ENCODE measurements at regions not wholly inside any gene's neighbourhood (a gene's known extent, or its start where the extent isn't known, plus 50 kb on each side); places are given as distances from the start of the nearest gene placed in this dataset.

- Histone ChIP-seq H3K4me3 (ENCODE audit: low read depth, low read length) (no peak overlapping the region), H3K4me2 (ENCODE audit: low read length) (no peak overlapping the region), H3K9me3 (ENCODE audit: control insufficient read depth, low read length) (no peaks in the 10 kb centered on the region), H2AFZ (no peak overlapping the region), H3K4me1 (no peaks in the 10 kb centered on the region), H3K9ac (no peak overlapping the region), H3K79me2 (no peaks in the 10 kb centered on the region), H3K36me3 (ENCODE audit: control insufficient read depth, insufficient read depth, low read length) (no peaks in the 10 kb centered on the region), H3K27me3 (ENCODE audit: control insufficient read depth, insufficient read depth, low read length) (no peaks in the 10 kb centered on the region), H3K27ac (no peak overlapping the region)
- no peak for TF ChIP-seq CTCF (IDR thresholded peaks at IDR 0.05)
Observed at GRCh38 chr1:58000116-58000515, 546.4 kb downstream of the OMA1 start.

GRCh38 chr1:57996400-57996799 is 550.1 kb downstream of the OMA1 start:
- no peaks in the 10 kb centered on the region for H3K79me2 ChIP-seq
- H3K9me3 ChIP-seq (ENCODE audit: control insufficient read depth, low read length) = no peaks in the 10 kb centered on the region
- H3K4me1 ChIP-seq = no peaks in the 10 kb centered on the region
- no peaks in the 10 kb centered on the region for H3K36me3 ChIP-seq (ENCODE audit: control insufficient read depth, insufficient read depth, low read length)
- H2AFZ ChIP-seq = no peak overlapping the region
- no peaks in the 10 kb centered on the region for H3K27me3 ChIP-seq (ENCODE audit: control insufficient read depth, insufficient read depth, low read length)
- H3K4me2 ChIP-seq (ENCODE audit: low read length) = no peak overlapping the region
- no peak overlapping the region for H3K4me3 ChIP-seq (ENCODE audit: low read depth, low read length)
- TF ChIP-seq CTCF (IDR thresholded peaks at IDR 0.05) = no peak
- H3K9ac ChIP-seq = no peak overlapping the region
- H3K27ac ChIP-seq = no peak overlapping the region

GRCh38 chr1:57991289-57991688 is 555.2 kb downstream of the OMA1 start:
- Histone ChIP-seq H3K27me3 (ENCODE audit: control insufficient read depth, insufficient read depth, low read length) (no peaks in the 10 kb centered on the region), H3K27ac (no peak overlapping the region), H3K9ac (no peak overlapping the region), H3K79me2 (no peaks in the 10 kb centered on the region), H3K4me2 (ENCODE audit: low read length) (no peak overlapping the region), H3K4me3 (ENCODE audit: low read depth, low read length) (no peak overlapping the region), H2AFZ (no peak overlapping the region), H3K4me1 (no peaks in the 10 kb centered on the region), H3K9me3 (ENCODE audit: control insufficient read depth, low read length) (no peaks in the 10 kb centered on the region), H3K36me3 (ENCODE audit: control insufficient read depth, insufficient read depth, low read length) (no peaks in the 10 kb centered on the region)
- no peak for TF ChIP-seq CTCF (IDR thresholded peaks at IDR 0.05)

GRCh38 chr1:57989877-57990276 is 556.6 kb downstream of the OMA1 start:
- Histone ChIP-seq H3K4me1 (no peaks in the 10 kb centered on the region), H2AFZ (no peak overlapping the region), H3K27ac (no peak overlapping the region), H3K9me3 (ENCODE audit: control insufficient read depth, low read length) (no peaks in the 10 kb centered on the region), H3K79me2 (no peaks in the 10 kb centered on the region), H3K27me3 (ENCODE audit: control insufficient read depth, insufficient read depth, low read length) (no peaks in the 10 kb centered on the region), H3K9ac (no peak overlapping the region), H3K4me3 (ENCODE audit: low read depth, low read length) (no peak overlapping the region), H3K4me2 (ENCODE audit: low read length) (no peak overlapping the region), H3K36me3 (ENCODE audit: control insufficient read depth, insufficient read depth, low read length) (no peaks in the 10 kb centered on the region)
- no peak for TF ChIP-seq CTCF (IDR thresholded peaks at IDR 0.05)

- H3K4me2 ChIP-seq (ENCODE audit: low read length) = no peak overlapping the region
- no peaks in the 10 kb centered on the region for H3K9me3 ChIP-seq (ENCODE audit: control insufficient read depth, low read length)
- H3K4me3 ChIP-seq (ENCODE audit: low read depth, low read length) = no peak overlapping the region
- no peak for TF ChIP-seq CTCF (IDR thresholded peaks at IDR 0.05)
- no peak overlapping the region for H3K9ac ChIP-seq
- no peak overlapping the region for H2AFZ ChIP-seq
- no peaks in the 10 kb centered on the region for H3K36me3 ChIP-seq (ENCODE audit: control insufficient read depth, insufficient read depth, low read length)
- H3K27ac ChIP-seq = no peak overlapping the region
- no peaks in the 10 kb centered on the region for H3K4me1 ChIP-seq
- no peaks in the 10 kb centered on the region for H3K27me3 ChIP-seq (ENCODE audit: control insufficient read depth, insufficient read depth, low read length)
- no peaks in the 10 kb centered on the region for H3K79me2 ChIP-seq
Observed at GRCh38 chr1:57987523-57987922, 559.0 kb downstream of the OMA1 start.

Data from parathyroid adenoma (tissue), 2 donors.